ENCODE measurements at regions not wholly inside any gene's neighbourhood (a gene's known extent, or its start where the extent isn't known, plus 50 kb on each side); places are given as distances from the start of the nearest gene placed in this dataset.
"Not testable (repeated sequence)": the region's sequence is repeated elsewhere in the genome, so short reads cannot be mapped to it uniquely, and the experiment has no call there.

DNA sequence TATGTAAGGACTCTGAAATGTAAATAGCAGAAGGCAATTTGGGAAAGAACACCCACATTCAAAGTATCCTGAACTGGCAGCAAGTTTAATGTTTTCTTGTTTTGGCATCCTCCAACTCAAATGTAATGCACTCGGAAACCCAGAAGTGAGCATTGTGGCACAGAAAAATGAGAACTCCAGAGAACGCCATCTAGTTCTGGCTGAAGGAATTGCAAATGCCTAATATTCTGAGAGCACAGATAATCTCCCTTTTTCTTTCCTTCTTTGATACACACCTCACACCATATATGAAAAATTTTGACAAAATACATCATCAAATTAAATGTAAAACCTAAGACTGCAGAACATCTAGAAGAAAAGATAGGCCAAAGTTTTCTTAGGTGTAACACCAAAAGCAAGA, 52.1 kb downstream of the PWWP3B start:
- Mint-ChIP-seq H3K27ac (no peak overlapping the region), H3K4me1 (no peaks in the 10 kb centered on the region), H3K36me3 (no peaks in the 10 kb centered on the region), H3K9me3 (no peaks in the 10 kb centered on the region), H3K27me3 (no peaks in the 10 kb centered on the region), H3K4me3 (no peak overlapping the region)
- no peak for DNase-seq
- ATAC-seq (replicated peaks): no peak

DNA sequence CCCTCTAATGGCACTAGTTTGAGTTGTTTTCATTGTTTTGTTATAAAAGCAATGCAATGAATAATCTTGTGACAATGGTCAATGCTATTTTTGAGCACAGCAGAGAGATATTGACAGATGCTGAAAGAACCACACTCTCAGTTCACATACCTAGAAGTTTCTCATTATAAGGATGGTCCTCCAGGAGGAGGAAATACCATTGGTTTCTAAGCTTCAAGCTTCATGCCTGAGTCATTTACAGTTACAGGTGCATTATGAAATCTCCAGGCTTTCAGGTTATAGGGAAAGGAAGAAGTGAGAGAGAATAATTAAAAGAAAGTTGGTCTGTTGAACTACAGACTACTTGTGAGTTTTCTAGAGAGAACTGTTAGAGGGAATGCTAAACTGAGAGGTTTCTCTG, 75.3 kb downstream of the PWWP3B start:
- ATAC-seq (replicated peaks): no peak
- no peak for DNase-seq

DNA sequence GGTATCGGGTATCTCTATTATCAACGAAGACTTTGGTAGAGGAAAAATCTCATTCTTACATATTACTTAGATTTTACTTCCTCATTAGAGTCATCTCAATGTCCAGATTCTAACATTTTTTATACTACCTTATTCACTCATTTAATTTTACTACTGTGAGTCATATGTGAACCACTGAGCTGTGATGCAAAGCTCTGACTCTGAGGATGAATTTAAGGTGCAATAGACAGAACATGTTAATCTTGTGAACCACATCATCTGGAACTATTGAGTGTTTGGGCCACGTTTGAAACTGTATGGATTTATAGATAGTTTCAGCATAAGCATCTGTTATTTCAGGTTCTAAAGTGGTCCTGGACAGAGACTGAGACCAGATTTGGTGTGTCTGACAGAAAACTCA, 78.4 kb downstream of the PWWP3B start:
- no peak overlapping the region for H3K27ac Mint-ChIP-seq
- ATAC-seq (replicated peaks) (no peak), DNase-seq (no peak)
- H3K9me3 Mint-ChIP-seq: peaks cover 0 to 2% of the 10 kb centered on the region in 2 donors
- no peak overlapping the region for H3K4me3 Mint-ChIP-seq
- no peaks in the 10 kb centered on the region for H3K36me3 Mint-ChIP-seq
- H3K4me1 Mint-ChIP-seq: no peaks in the 10 kb centered on the region
- no peaks in the 10 kb centered on the region for H3K27me3 Mint-ChIP-seq

More for the DNA sequence above, 75.3 kb downstream of the PWWP3B start:
- H3K4me3 Mint-ChIP-seq: no peak overlapping the region
- no peaks in the 10 kb centered on the region for H3K36me3 Mint-ChIP-seq
- H3K4me1 Mint-ChIP-seq: no peaks in the 10 kb centered on the region
- no peaks in the 10 kb centered on the region for H3K27me3 Mint-ChIP-seq
- H3K9me3 Mint-ChIP-seq: no peaks in the 10 kb centered on the region
- no peak overlapping the region for H3K27ac Mint-ChIP-seq

DNA sequence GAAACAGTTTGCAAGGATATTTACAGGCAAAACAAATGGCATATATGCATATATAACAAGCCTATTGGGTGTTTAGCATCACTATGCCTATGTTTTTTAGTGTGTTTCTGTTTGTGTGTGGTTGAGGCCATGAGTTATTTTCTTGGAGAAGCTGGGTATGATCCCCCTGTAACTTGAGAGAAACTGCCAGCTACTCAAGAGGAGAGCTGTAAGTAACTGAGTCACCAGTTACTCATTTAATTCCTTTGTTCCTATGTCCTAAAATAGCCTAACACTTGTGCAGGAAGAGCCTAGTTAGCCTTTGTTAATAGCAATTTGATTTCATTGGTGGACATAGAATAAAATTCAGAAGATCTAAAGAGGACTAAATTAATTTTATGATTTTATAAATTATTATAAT, 79.1 kb downstream of the PWWP3B start:
- Mint-ChIP-seq H3K4me1 (no peaks in the 10 kb centered on the region), H3K4me3 (no peak overlapping the region), H3K9me3 (peaks cover 0 to 2% of the 10 kb centered on the region in 2 donors), H3K27me3 (no peaks in the 10 kb centered on the region), H3K36me3 (no peaks in the 10 kb centered on the region), H3K27ac (no peak overlapping the region)
- DNase-seq (no peak), ATAC-seq (replicated peaks) (no peak)

DNA sequence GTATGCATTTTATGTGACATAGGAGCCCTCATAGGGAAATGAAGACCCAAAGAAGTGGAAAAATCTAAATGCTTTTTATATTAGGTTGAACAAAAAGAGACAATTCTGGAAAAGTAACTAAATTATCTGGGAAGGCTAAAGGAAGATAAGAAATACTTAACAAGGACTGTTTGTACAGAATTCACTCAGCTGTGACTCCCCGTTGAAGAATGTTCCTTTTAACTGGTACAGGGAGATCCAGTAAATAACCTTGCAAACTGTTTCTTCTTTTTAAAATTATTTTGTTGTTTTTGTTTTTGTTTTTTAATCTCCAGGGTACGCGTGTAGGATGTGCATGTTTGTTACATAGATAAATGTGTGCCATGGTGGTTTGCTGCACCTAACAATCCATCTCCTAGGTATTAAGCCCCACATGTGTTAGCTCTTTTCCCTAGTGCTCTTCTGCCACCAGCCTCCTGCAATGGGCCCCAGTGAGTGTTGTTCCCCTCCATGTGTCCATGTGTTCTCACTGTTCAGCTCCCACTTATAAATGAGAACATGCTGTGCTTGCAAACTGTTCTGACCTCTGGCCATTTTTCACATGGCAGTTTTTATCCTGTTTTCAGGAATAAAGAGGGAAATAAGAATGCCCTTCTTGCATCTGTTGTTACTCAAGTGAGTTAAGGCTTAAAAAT, 81.7 kb downstream of the PWWP3B start:
- Mint-ChIP-seq H3K27me3 (no peaks in the 10 kb centered on the region), H3K9me3 (peaks cover 0 to 2% of the 10 kb centered on the region in 2 donors), H3K4me3 (no peak overlapping the region), H3K27ac (no peak overlapping the region), H3K36me3 (no peaks in the 10 kb centered on the region), H3K4me1 (no peaks in the 10 kb centered on the region)
- DNase-seq (no peak), ATAC-seq (replicated peaks) (no peak)

DNA sequence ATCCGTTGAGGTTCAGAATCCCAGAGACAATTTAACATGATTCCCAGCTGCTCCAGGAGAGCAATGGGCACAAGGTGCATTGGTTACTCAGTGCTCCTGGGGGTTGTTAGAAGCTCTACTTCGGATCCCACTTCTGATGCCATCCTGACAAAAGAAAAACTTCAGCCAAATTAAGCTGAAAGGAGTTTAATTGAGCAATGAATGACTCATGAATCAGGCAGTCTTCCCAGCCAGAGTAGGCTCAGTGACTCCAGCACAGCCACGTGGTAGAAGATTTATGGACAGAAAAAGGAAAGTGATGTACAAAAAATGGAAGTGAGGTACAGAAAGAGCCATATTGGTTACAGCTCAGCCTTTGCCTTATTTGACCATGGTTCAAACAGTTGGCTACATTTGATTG, 95.7 kb downstream of the PWWP3B start:
- Mint-ChIP-seq H3K9me3 (peaks cover 0 to 2% of the 10 kb centered on the region in 2 donors), H3K27me3 (no peaks in the 10 kb centered on the region), H3K36me3 (no peaks in the 10 kb centered on the region), H3K27ac (no peak overlapping the region), H3K4me3 (no peak overlapping the region), H3K4me1 (no peaks in the 10 kb centered on the region)
- ATAC-seq (replicated peaks) (no peak), DNase-seq (no peak)

DNA sequence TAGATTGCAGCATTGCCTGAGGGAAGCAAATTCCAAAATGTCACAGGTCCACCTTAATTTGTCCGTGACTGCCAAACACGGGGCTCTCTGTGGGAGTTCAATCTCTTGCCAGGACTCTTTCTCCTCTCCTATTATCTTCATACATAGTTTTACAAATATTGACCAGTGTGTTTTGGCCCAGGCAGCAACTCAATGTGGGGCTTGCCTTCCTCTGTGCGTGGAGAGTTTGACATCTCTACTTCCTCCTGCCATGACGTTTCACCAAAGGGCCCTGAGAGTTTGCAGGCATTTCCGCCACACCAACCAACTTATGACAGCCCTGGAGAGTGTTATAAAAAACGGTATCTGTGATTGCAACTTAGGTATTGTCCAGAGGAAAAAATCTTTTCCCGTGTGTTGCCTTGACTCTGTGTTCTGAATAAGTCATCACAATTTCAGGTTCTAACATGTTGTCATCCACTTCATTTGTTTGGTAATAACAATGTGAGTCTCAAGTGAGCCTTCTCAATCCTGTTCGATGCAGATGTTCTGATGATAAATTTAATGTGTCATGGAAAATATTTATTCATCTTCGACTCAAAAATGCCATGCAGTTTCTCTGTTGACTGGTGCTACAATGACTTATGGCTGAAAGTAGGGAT, 106.0 kb downstream of the PWWP3B start:
- H3K9me3 Mint-ChIP-seq; H3K4me1 Mint-ChIP-seq; DNase-seq; ATAC-seq (replicated peaks); H3K4me3 Mint-ChIP-seq; H3K36me3 Mint-ChIP-seq; H3K27me3 Mint-ChIP-seq; H3K27ac Mint-ChIP-seq: not testable (repeated sequence)

DNA sequence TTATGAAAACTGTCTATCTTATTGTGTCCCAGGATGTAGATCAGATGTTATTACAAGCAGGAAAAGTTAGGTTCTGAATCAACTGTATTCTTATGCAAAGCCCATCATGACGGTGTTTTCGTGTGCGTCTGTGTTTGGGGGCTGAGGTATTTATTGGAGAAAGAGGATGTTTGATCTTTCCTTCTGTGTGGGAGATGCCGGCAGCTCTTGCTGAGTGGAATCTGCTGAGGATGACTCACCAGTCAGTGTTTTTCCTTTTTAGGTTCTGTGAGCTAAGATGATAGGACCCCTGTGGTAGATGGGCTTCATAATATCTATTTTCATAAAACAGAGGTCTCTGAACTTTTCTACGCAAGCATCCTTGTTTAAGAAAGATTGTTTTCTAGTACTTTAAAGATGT, 107.1 kb downstream of the PWWP3B start:
- H3K4me3 Mint-ChIP-seq; H3K36me3 Mint-ChIP-seq; H3K4me1 Mint-ChIP-seq; DNase-seq; H3K27ac Mint-ChIP-seq; ATAC-seq (replicated peaks); H3K9me3 Mint-ChIP-seq; H3K27me3 Mint-ChIP-seq: not testable (repeated sequence)

DNA sequence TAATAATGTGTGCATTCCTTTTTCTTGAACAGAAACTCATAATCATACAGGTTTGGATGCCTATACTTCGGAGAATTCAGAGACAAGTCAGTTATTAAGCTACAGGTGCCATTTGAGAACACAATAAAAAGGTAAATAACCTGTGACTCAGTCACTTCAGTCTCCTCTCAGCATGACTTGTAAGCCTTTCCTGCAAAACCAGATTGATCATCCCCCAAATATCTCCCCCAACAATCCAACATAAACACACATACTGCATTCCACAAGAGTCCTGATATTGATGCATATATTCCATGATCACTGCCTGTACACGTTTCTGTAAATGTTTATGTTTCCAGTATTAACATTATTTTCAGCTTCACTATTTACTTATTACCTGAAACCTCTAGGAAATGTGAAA, 110.8 kb downstream of the PWWP3B start:
- DNase-seq: no peak
- Mint-ChIP-seq H3K27me3 (no peaks in the 10 kb centered on the region), H3K4me1 (no peaks in the 10 kb centered on the region), H3K4me3 (no peak overlapping the region), H3K27ac (no peak overlapping the region), H3K9me3 (peaks cover 0 to under 1% of the 10 kb centered on the region in 2 donors), H3K36me3 (no peaks in the 10 kb centered on the region)
- ATAC-seq (replicated peaks): no peak

DNA sequence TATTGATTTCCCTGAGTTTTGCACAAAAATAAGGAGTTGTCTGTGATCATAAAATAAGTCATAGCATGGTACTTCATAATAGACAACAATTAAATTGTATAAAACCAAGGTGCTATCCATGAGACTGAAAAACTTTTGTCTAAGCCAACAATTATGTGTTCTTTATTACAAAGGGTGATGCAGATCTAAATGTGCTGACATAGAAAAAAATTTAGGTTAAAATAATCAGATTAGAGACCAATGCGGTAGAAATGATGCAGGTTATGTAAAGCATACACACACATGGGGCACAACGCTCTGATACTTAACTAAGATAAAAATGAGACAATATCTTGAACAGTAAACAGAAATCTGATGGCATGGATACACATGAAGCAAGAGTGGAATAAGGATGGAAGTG, 113.3 kb downstream of the PWWP3B start:
- Mint-ChIP-seq H3K36me3 (no peaks in the 10 kb centered on the region), H3K4me1 (no peaks in the 10 kb centered on the region), H3K9me3 (peaks cover 0 to 2% of the 10 kb centered on the region in 2 donors), H3K27me3 (no peaks in the 10 kb centered on the region), H3K27ac (no peak overlapping the region), H3K4me3 (no peak overlapping the region)
- no peak for DNase-seq
- ATAC-seq (replicated peaks): no peak

DNA sequence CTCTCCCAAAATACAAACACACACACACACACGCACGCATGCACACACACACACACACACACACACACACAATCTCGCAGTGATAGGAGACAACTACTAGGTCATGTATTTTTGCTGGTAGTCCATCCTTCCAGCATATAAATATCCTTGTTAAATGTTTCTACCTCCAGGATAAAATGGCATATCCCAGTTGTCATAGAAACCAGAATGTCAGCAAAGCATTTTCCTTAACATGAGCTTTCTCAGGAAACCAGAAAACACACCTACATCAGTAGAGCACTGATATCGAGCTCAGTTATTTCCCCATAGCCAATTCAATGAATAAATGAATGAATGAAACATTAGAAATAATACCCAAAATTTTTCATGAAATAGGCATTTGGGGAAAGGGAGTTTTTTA, 115.7 kb downstream of the PWWP3B start:
- Mint-ChIP-seq H3K36me3 (no peaks in the 10 kb centered on the region), H3K4me1 (no peaks in the 10 kb centered on the region), H3K27me3 (no peaks in the 10 kb centered on the region), H3K4me3 (no peak overlapping the region), H3K27ac (no peak overlapping the region), H3K9me3 (peaks cover 0 to 2% of the 10 kb centered on the region in 2 donors)
- ATAC-seq (replicated peaks) (no peak), DNase-seq (no peak)

DNA sequence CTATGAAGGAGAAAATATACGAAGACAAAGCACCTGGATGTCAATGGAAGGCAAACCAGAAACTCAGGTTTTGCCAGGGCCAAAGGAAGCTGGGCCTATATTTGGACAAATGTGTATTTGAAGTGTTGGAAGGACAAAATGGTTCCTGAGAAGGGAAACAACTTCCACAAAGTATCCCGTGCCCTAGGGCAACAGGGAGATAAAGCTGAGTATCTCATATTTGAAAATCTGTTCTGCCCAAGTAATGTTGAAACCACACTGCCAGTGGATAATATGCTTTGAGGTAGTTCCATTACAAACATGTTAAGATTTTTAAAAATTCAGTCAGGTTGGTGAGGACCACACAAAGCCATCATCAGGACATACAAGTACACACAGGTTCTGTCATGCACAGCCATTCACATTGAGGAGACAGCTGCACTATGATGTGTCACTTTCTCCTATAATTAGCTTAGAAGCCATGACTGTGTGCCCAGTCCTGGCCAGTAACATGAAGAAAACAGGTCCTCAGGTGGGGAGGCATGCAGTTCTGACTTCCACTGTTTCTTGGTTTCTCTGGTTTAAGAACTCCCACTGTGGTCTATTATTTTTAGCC, 116.4 kb downstream of the PWWP3B start:
- H3K27me3 Mint-ChIP-seq: no peaks in the 10 kb centered on the region

DNA sequence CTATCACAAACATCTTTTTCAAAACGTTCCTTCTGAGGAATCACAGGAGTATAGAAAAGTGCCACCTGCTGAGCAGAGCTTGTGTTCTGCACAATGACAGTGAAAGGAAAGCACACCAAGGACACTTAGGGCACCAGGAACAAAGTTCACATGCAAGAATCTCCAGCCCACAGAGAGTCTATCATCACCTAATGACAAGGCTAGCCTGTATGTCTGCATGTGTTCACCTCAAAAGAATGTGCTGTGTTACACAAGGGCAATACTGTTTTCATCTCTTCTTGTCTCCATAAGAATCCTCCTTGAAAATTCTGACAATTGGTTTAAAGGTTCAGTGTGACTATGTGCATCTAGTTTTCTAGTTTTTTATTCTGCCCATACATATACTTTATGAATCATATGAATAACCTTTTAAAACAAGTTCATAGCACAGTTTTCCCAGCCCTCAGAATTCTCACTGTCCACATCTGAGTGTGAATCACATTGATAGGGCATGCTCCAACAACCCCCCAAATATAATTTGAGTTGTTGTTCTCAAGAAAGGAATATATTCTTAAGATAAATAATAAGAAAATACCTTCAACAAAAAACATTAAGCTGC, 118.0 kb downstream of the PWWP3B start:
- Mint-ChIP-seq H3K4me1 (no peaks in the 10 kb centered on the region), H3K4me3 (no peak overlapping the region), H3K9me3 (peaks cover 0 to 2% of the 10 kb centered on the region in 2 donors), H3K27ac (no peak overlapping the region), H3K36me3 (no peaks in the 10 kb centered on the region), H3K27me3 (no peaks in the 10 kb centered on the region)
- ATAC-seq (replicated peaks) (no peak), DNase-seq (no peak)

More for the DNA sequence above, 116.4 kb downstream of the PWWP3B start:
- H3K27ac Mint-ChIP-seq: no peak overlapping the region
- no peaks in the 10 kb centered on the region for H3K4me1 Mint-ChIP-seq
- ATAC-seq (replicated peaks): no peak
- H3K4me3 Mint-ChIP-seq: no peak overlapping the region
- no peak for DNase-seq
- no peaks in the 10 kb centered on the region for H3K36me3 Mint-ChIP-seq
- peaks cover 0 to 2% of the 10 kb centered on the region in 2 donors for H3K9me3 Mint-ChIP-seq

DNA sequence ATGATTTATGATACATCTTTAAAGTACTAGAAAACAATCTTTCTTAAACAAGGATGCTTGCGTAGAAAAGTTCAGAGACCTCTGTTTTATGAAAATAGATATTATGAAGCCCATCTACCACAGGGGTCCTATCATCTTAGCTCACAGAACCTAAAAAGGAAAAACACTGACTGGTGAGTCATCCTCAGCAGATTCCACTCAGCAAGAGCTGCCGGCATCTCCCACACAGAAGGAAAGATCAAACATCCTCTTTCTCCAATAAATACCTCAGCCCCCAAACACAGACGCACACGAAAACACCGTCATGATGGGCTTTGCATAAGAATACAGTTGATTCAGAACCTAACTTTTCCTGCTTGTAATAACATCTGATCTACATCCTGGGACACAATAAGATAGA, 122.7 kb downstream of the PWWP3B start:
- DNase-seq; H3K9me3 Mint-ChIP-seq; H3K27ac Mint-ChIP-seq; ATAC-seq (replicated peaks); H3K27me3 Mint-ChIP-seq; H3K4me1 Mint-ChIP-seq; H3K4me3 Mint-ChIP-seq; H3K36me3 Mint-ChIP-seq: not testable (repeated sequence)

Measured in stimulated activated naive B cell treated with anti-CD40 and anti-IgM and Interleukin-4, amounts not matched to agents 10 μg/mL and 1 μg/mL and 100 μg/mL, for 72 hours (primary cell).